ENCODE measurements at regions not wholly inside any gene's neighbourhood (a gene's known extent, or its start where the extent isn't known, plus 50 kb on each side); places are given as distances from the start of the nearest gene placed in this dataset.
"Not testable (repeated sequence)": the region's sequence is repeated elsewhere in the genome, so short reads cannot be mapped to it uniquely, and the experiment has no call there.

- DNase-seq, result no peak
Measured at GRCh38 chr19:14328406-14328805, 52.8 kb upstream of the ADGRE5 start.

GRCh38 chr19:14327061-14327460 is 54.2 kb upstream of the ADGRE5 start:
- DNase-seq, result not testable (repeated sequence)

GRCh38 chr19:14325863-14326262 is 55.4 kb upstream of the ADGRE5 start:
- no peak for DNase-seq

GRCh38 chr19:14325134-14325533 is 56.1 kb upstream of the ADGRE5 start:
- DNase-seq, result no peak

- no peak for DNase-seq
Measured at GRCh38 chr19:14322889-14323463, 58.3 kb upstream of the ADGRE5 start.

GRCh38 chr19:14320253-14320652 is 61.0 kb upstream of the ADGRE5 start:
- no peak for DNase-seq

- not testable (repeated sequence) for DNase-seq
Measured at GRCh38 chr19:14319720-14320119, 61.5 kb upstream of the ADGRE5 start.

- DNase-seq, result no peak
Measured at GRCh38 chr19:14318873-14319272, 62.4 kb upstream of the ADGRE5 start.

- no peak for DNase-seq
Measured at GRCh38 chr19:14317157-14317556, 64.1 kb upstream of the ADGRE5 start.

- no peak for DNase-seq
Measured at GRCh38 chr19:14315433-14315832, 65.8 kb upstream of the ADGRE5 start.

GRCh38 chr19:14310055-14310454 is 71.2 kb upstream of the ADGRE5 start:
- no peak for DNase-seq

- DNase-seq, result no peak
Measured at GRCh38 chr19:14305706-14306105, 75.5 kb upstream of the ADGRE5 start.

GRCh38 chr19:14301150-14301549 is 80.1 kb upstream of the ADGRE5 start:
- no peak for DNase-seq

GRCh38 chr19:14300303-14300702 is 80.9 kb upstream of the ADGRE5 start:
- no peak for DNase-seq

GRCh38 chr19:14299224-14299827 is 81.9 kb upstream of the ADGRE5 start:
- DNase-seq, result not testable (repeated sequence)

- not testable (repeated sequence) for DNase-seq
Measured at GRCh38 chr19:14297883-14298576, 83.2 kb upstream of the ADGRE5 start.

- DNase-seq, result peak; percentile 41
Measured at GRCh38 chr19:14294974-14295373, 86.3 kb upstream of the ADGRE5 start.

GRCh38 chr19:14293816-14294170 is 87.5 kb upstream of the ADGRE5 start:
- DNase-seq, result not testable (repeated sequence)

GRCh38 chr19:14293101-14293815 is 87.3 kb upstream of the ADGRL1 start:
- DNase-seq, result not testable (repeated sequence)

GRCh38 chr19:14289810-14290209 is 83.8 kb upstream of the ADGRL1 start:
- DNase-seq, result not testable (repeated sequence)

GRCh38 chr19:14287837-14288236 is 81.9 kb upstream of the ADGRL1 start:
- not testable (repeated sequence) for DNase-seq

GRCh38 chr19:14286594-14286993 is 80.6 kb upstream of the ADGRL1 start:
- not testable (repeated sequence) for DNase-seq

GRCh38 chr19:14285726-14286125 is 79.8 kb upstream of the ADGRL1 start:
- DNase-seq, result not testable (repeated sequence)

Data from activated CD4-positive, CD25-positive, alpha-beta regulatory T cell treated with anti-CD3 and anti-CD28 coated beads, Interleukin-2, amount 50 U/mL, for 72 hours (primary cell).